ENCODE measurements at regions not wholly inside any gene's neighbourhood (a gene's known extent, or its start where the extent isn't known, plus 50 kb on each side); places are given as distances from the start of the nearest gene placed in this dataset.

- no peak overlapping the region for H3K27ac Mint-ChIP-seq
- H3K27me3 Mint-ChIP-seq (ENCODE audit: low read depth): peaks cover 19% of the 10 kb centered on the region
- TF ChIP-seq, protein P1, sequence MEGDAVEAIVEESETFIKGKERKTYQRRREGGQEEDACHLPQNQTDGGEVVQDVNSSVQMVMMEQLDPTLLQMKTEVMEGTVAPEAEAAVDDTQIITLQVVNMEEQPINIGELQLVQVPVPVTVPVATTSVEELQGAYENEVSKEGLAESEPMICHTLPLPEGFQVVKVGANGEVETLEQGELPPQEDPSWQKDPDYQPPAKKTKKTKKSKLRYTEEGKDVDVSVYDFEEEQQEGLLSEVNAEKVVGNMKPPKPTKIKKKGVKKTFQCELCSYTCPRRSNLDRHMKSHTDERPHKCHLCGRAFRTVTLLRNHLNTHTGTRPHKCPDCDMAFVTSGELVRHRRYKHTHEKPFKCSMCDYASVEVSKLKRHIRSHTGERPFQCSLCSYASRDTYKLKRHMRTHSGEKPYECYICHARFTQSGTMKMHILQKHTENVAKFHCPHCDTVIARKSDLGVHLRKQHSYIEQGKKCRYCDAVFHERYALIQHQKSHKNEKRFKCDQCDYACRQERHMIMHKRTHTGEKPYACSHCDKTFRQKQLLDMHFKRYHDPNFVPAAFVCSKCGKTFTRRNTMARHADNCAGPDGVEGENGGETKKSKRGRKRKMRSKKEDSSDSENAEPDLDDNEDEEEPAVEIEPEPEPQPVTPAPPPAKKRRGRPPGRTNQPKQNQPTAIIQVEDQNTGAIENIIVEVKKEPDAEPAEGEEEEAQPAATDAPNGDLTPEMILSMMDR (IDR thresholded peaks at IDR 0.05; ENCODE audit: unreplicated experiment): no peak
- peaks cover 9% of the 10 kb centered on the region for H3K9me3 Mint-ChIP-seq
- H3K36me3 Mint-ChIP-seq: no peaks in the 10 kb centered on the region
- no peak for DNase-seq (ENCODE audit: low spot score in 2 of 2, unreplicated experiment in 2 of 2)
- H3K4me1 Mint-ChIP-seq: no peaks in the 10 kb centered on the region
- H3K4me3 Mint-ChIP-seq: no peak overlapping the region
Observed at GRCh38 chr3:139870000-139870675, 64.8 kb upstream of the CLSTN2 start.

GRCh38 chr3:139868773-139869172 is 66.2 kb upstream of the CLSTN2 start:
- Mint-ChIP-seq H3K4me3 (no peak overlapping the region), H3K27me3 (ENCODE audit: low read depth) (peaks cover 19% of the 10 kb centered on the region), H3K27ac (no peak overlapping the region), H3K9me3 (peaks cover 2% of the 10 kb centered on the region), H3K4me1 (no peaks in the 10 kb centered on the region), H3K36me3 (no peaks in the 10 kb centered on the region)
- no peak for DNase-seq (ENCODE audit: low spot score in 2 of 2, unreplicated experiment in 2 of 2)
- TF ChIP-seq, protein P1 (IDR thresholded peaks at IDR 0.05; ENCODE audit: unreplicated experiment): no peak

GRCh38 chr3:139848660-139849059 is 86.3 kb upstream of the CLSTN2 start:
- TF ChIP-seq, protein P1 (IDR thresholded peaks at IDR 0.05; ENCODE audit: unreplicated experiment): no peak
- Mint-ChIP-seq H3K27ac (no peak overlapping the region), H3K4me1 (no peaks in the 10 kb centered on the region), H3K9me3 (peaks cover 38% of the 10 kb centered on the region), H3K27me3 (ENCODE audit: low read depth) (peaks cover 4% of the 10 kb centered on the region), H3K4me3 (no peak overlapping the region), H3K36me3 (no peaks in the 10 kb centered on the region)
- no peak for DNase-seq (ENCODE audit: low spot score in 2 of 2, unreplicated experiment in 2 of 2)

- H3K27me3 Mint-ChIP-seq (ENCODE audit: low read depth): peaks cover 4% of the 10 kb centered on the region
- H3K4me1 Mint-ChIP-seq: no peaks in the 10 kb centered on the region
- TF ChIP-seq, protein P1 (IDR thresholded peaks at IDR 0.05; ENCODE audit: unreplicated experiment): no peak
- no peak for DNase-seq (ENCODE audit: low spot score in 2 of 2, unreplicated experiment in 2 of 2)
- peaks cover 26% of the 10 kb centered on the region for H3K9me3 Mint-ChIP-seq
- no peak overlapping the region for H3K4me3 Mint-ChIP-seq
- H3K36me3 Mint-ChIP-seq: no peaks in the 10 kb centered on the region
- no peak overlapping the region for H3K27ac Mint-ChIP-seq
Observed at GRCh38 chr3:139846729-139847128, 88.3 kb upstream of the CLSTN2 start.

DNA sequence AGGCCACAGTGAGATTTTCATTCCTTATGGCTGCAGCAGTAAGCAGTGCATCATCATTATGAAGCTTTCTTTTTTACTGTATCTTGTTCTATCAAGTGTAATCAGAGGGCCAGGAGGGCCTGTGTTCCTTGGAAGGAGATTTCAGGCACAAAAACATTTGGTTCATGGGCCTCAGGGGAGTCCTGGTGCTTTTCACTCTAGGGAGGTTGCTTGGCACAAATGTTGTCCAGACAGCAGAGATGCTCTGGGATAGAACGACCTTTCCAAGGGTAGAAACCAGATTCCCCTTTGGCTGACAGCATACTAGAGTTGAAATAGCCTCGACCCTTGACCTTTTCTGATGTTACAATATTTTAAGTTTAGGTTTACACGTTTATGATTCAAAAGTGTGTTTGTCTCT is 95.3 kb upstream of the CLSTN2 start:
- Mint-ChIP-seq H3K27me3 (ENCODE audit: low read depth) (no peaks in the 10 kb centered on the region), H3K9me3 (peaks cover 7% of the 10 kb centered on the region), H3K4me1 (no peaks in the 10 kb centered on the region), H3K27ac (no peak overlapping the region), H3K4me3 (no peak overlapping the region), H3K36me3 (no peaks in the 10 kb centered on the region)
- TF ChIP-seq, protein P1 (IDR thresholded peaks at IDR 0.05; ENCODE audit: unreplicated experiment): no peak
- no peak for DNase-seq (ENCODE audit: low spot score in 2 of 2, unreplicated experiment in 2 of 2)
